ENCODE measurements at regions not wholly inside any gene's neighbourhood (a gene's known extent, or its start where the extent isn't known, plus 50 kb on each side); places are given as distances from the start of the nearest gene placed in this dataset.

DNA sequence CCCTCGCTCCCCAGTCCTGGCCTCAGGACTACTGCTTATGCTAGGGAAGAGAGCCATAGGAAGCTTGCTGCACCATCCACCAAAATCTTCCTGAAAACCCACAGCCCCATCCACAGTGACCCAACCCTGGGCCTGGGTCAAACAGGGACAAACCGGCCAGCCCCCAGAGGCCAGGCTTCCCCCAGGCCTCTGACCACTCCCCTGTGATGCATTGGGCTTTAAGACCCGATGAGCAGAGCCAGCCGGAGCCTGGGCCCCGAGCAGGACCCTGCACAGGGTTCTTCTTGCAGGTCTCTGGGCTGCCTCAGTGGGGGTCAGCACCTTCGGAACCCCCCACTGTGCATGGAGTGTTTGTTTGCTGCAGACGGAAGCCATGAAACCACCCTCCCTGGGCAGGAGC lies 583.7 kb downstream of the BRD1 start:
- Mint-ChIP-seq H3K27me3 (ENCODE audit: low read depth in 2 of 2) (peaks cover 0 to 2% of the 10 kb centered on the region in 2 donors), H3K36me3 (no peaks in the 10 kb centered on the region), H3K9me3 (no peaks in the 10 kb centered on the region), H3K27ac (no peak overlapping the region), H3K4me3 (no peak overlapping the region), H3K4me1 (no peaks in the 10 kb centered on the region)
- H3K27ac ChIP-seq (ENCODE audit: low read length): no peak overlapping the region
- TF ChIP-seq, protein P1, sequence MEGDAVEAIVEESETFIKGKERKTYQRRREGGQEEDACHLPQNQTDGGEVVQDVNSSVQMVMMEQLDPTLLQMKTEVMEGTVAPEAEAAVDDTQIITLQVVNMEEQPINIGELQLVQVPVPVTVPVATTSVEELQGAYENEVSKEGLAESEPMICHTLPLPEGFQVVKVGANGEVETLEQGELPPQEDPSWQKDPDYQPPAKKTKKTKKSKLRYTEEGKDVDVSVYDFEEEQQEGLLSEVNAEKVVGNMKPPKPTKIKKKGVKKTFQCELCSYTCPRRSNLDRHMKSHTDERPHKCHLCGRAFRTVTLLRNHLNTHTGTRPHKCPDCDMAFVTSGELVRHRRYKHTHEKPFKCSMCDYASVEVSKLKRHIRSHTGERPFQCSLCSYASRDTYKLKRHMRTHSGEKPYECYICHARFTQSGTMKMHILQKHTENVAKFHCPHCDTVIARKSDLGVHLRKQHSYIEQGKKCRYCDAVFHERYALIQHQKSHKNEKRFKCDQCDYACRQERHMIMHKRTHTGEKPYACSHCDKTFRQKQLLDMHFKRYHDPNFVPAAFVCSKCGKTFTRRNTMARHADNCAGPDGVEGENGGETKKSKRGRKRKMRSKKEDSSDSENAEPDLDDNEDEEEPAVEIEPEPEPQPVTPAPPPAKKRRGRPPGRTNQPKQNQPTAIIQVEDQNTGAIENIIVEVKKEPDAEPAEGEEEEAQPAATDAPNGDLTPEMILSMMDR (IDR thresholded peaks at IDR 0.05): no peak
- H3K27me3 ChIP-seq (ENCODE audit: control insufficient read depth, insufficient read depth, low read length): no peaks in the 10 kb centered on the region
- no peak overlapping the region for H3K4me3 ChIP-seq (ENCODE audit: low read length)
- no peaks in the 10 kb centered on the region for H3K4me1 ChIP-seq (ENCODE audit: control insufficient read depth, insufficient read depth, low read length)
- H3K36me3 ChIP-seq (ENCODE audit: control insufficient read depth, insufficient read depth, low read length): no peaks in the 10 kb centered on the region
- H3K9me3 ChIP-seq (ENCODE audit: control insufficient read depth, insufficient read depth, low read length): no peaks in the 10 kb centered on the region
- WGBS (ENCODE audit: insufficient coverage): 80% methylated on average over 7 of the region's 7 CpGs
- DNase-seq (no peak), ATAC-seq (no peak)
- intact Hi-C loops (cut with micrococcal nuclease): no loop called here

DNA sequence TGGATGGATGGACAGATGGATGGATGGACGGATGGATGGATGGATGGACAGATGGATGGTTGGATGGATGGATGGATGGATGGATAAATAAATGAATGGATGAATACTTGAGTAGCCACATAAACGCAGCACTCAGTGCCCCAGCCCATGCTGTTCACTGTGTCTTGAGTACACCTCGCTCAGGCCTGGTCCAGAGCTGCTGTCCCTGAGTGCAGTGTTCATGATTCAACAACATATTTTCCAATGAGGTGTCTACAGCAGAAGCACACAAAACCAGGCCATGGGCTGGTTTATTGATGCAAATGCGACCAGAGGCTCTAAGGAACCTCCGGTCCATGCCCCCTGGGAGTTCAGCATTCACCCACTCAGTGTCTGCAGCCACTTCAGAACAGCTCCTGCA lies 584.3 kb downstream of the BRD1 start:
- H3K9me3 ChIP-seq (ENCODE audit: control insufficient read depth, insufficient read depth, low read length): no peaks in the 10 kb centered on the region
- no peaks in the 10 kb centered on the region for H3K4me1 Mint-ChIP-seq
- no peaks in the 10 kb centered on the region for H3K27me3 ChIP-seq (ENCODE audit: control insufficient read depth, insufficient read depth, low read length)
- H3K4me1 ChIP-seq (ENCODE audit: control insufficient read depth, insufficient read depth, low read length): no peaks in the 10 kb centered on the region
- H3K4me3 ChIP-seq (ENCODE audit: low read length): no peak overlapping the region
- 86% methylated on average over 5 of the region's 5 CpGs for WGBS (ENCODE audit: insufficient coverage)
- H3K27ac ChIP-seq (ENCODE audit: low read length): no peak overlapping the region
- ATAC-seq (no peak), DNase-seq (no peak)
- no peaks in the 10 kb centered on the region for H3K36me3 ChIP-seq (ENCODE audit: control insufficient read depth, insufficient read depth, low read length)
- peaks cover 0 to 2% of the 10 kb centered on the region in 2 donors for H3K27me3 Mint-ChIP-seq (ENCODE audit: low read depth in 2 of 2)
- no peaks in the 10 kb centered on the region for H3K9me3 Mint-ChIP-seq
- intact Hi-C loops (cut with micrococcal nuclease): no loop called here
- H3K27ac Mint-ChIP-seq: no peak overlapping the region
- H3K4me3 Mint-ChIP-seq: no peak overlapping the region
- H3K36me3 Mint-ChIP-seq: no peaks in the 10 kb centered on the region
- TF ChIP-seq, protein P1 (IDR thresholded peaks at IDR 0.05): no peak

DNA sequence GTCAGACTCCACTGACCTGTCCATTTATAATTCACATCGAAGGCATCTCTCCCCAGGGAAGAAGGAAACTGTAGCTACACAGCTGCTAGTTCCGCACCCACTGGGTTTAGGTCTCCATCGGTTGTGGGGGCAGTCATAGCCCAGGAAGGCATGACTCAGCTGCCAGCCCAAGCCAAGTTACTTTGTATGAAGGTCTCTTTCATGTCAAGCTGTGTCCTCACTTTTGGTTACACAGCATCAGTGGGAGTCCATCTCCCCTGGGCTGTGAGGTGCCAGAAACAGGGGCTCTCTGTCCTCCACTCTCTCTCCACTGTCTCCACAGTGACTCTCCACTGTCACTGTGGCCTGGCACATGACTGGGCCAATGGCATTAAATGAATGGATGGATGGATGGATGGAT lies 585.2 kb downstream of the BRD1 start:
- Mint-ChIP-seq H3K27ac (no peak overlapping the region), H3K4me1 (no peaks in the 10 kb centered on the region), H3K4me3 (no peak overlapping the region), H3K27me3 (ENCODE audit: low read depth in 2 of 2) (peaks cover 0 to 2% of the 10 kb centered on the region in 2 donors), H3K9me3 (no peaks in the 10 kb centered on the region), H3K36me3 (no peaks in the 10 kb centered on the region)
- intact Hi-C loops (cut with micrococcal nuclease): no loop called here
- no peak overlapping the region for H3K4me3 ChIP-seq (ENCODE audit: low read length)
- no peaks in the 10 kb centered on the region for H3K27me3 ChIP-seq (ENCODE audit: control insufficient read depth, insufficient read depth, low read length)
- no peaks in the 10 kb centered on the region for H3K36me3 ChIP-seq (ENCODE audit: control insufficient read depth, insufficient read depth, low read length)
- 90% methylated on average over 3 of the region's 3 CpGs for WGBS (ENCODE audit: insufficient coverage)
- no peaks in the 10 kb centered on the region for H3K9me3 ChIP-seq (ENCODE audit: control insufficient read depth, insufficient read depth, low read length)
- no peaks in the 10 kb centered on the region for H3K4me1 ChIP-seq (ENCODE audit: control insufficient read depth, insufficient read depth, low read length)
- ATAC-seq (no peak), DNase-seq (no peak)
- TF ChIP-seq, protein P1 (IDR thresholded peaks at IDR 0.05): no peak
- H3K27ac ChIP-seq (ENCODE audit: low read length): no peak overlapping the region

DNA sequence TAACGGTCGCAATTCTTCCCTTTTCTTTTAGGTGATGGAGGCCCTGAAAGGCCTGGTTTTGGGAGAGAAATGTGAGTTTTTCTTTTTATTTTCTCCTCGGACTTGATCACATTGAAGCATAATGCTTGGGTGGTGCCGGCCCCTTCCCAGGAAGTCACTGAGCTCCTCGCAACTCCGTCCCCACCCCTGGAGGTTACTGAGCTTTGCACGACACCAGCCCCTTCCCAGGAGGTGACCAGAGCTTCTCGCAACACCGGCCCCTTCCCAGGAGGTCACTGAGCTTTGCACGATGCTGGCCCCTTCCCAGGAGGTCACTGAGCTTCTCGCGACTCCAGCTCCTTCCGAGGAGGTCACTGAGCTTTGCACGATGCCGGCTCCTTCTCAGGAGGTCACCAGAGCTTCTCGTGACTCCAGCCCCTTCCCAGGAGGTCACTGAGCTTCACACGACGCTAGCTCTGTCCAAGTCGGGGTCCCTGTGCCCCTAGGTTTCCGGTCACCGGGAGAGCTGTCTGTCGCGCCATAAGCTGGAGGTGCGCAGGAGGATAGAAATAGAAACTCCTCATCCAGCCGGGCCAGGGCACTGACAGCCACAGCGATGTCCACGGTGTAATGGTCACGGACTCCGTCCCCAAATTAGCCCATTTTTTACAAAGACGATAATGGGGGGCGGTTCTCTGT lies 586.4 kb downstream of the BRD1 start:
- WGBS (ENCODE audit: insufficient coverage): 85% methylated on average over 31 of the region's 31 CpGs
- ATAC-seq: no peak
- intact Hi-C loops (cut with micrococcal nuclease): no loop called here
- DNase-seq: no peak
- H3K4me3 ChIP-seq (ENCODE audit: low read length): no peak overlapping the region
- H3K36me3 ChIP-seq (ENCODE audit: control insufficient read depth, insufficient read depth, low read length): no peaks in the 10 kb centered on the region
- no peak overlapping the region for H3K27ac ChIP-seq (ENCODE audit: low read length)
- Mint-ChIP-seq H3K36me3 (no peaks in the 10 kb centered on the region), H3K4me1 (no peaks in the 10 kb centered on the region), H3K9me3 (no peaks in the 10 kb centered on the region), H3K27me3 (ENCODE audit: low read depth in 2 of 2) (peaks cover 0 to 2% of the 10 kb centered on the region in 2 donors), H3K4me3 (no peak overlapping the region), H3K27ac (no peak overlapping the region)
- H3K9me3 ChIP-seq (ENCODE audit: control insufficient read depth, insufficient read depth, low read length): no peaks in the 10 kb centered on the region
- TF ChIP-seq, protein P1 (IDR thresholded peaks at IDR 0.05): no peak
- H3K4me1 ChIP-seq (ENCODE audit: control insufficient read depth, insufficient read depth, low read length): no peaks in the 10 kb centered on the region
- no peaks in the 10 kb centered on the region for H3K27me3 ChIP-seq (ENCODE audit: control insufficient read depth, insufficient read depth, low read length)
